ENCODE measurements at regions not wholly inside any gene's neighbourhood (a gene's known extent, or its start where the extent isn't known, plus 50 kb on each side); places are given as distances from the start of the nearest gene placed in this dataset.

DNA sequence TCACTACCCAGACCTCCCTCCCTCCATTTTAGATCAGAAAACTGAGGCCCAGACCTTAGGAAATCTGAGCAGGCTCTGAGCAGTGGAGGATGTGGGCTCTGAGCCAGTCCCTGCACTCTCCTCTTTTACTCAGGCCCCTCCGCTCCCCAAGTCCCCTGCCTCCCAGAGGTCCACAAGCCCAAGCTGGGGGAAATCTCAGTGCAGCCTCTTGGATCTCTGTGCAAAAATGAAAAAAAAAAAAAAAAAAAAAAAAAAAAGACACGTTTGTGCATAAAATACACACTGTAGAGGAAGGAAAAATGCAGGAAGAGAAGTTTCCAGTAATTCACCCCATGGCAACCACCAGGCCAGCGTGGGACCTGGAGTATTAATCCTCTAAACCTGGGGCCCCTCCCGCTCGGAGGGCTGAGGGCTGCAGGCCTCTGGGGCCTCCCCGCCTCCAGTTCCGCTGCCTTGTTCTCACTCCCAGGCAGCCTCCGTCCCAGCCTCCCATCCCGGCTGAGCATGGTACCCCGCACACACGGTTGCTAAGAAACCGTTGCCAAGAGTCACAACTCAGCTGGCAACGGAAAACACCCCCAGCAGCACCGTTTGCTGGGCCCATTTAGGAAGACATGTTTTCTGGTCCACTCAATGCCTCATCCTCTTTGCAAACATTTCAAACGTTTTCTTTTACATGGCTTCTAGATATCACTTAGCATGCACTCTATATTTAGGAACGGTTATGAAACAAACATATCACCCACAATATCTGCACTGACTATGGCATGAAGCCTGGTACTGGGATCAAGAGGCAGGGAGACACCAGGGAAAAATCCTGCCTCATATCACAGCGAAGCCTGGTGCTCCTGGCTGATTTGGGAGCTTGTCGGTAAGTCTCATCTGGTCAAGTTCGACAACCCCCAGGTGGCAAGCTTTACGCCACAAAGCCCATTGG, 227.5 kb downstream of the CTTN start:
- no peaks in the 10 kb centered on the region for H3K9me3 Mint-ChIP-seq
- H3K27ac Mint-ChIP-seq = no peak overlapping the region
- no peaks in the 10 kb centered on the region for H3K36me3 Mint-ChIP-seq
- CTCF ChIA-PET = no interaction called here
- POLR2A ChIA-PET = no interaction called here
- intact Hi-C loops (cut with micrococcal nuclease) = no loop called here
- peaks cover 9% of the 10 kb centered on the region for H3K27me3 Mint-ChIP-seq
- H3K4me1 Mint-ChIP-seq (ENCODE audit: low read depth) = no peaks in the 10 kb centered on the region
- no peak overlapping the region for H3K4me3 Mint-ChIP-seq
- no peak for DNase-seq

- no peaks in the 10 kb centered on the region for H3K36me3 Mint-ChIP-seq
- no peak for DNase-seq
- ChIA-PET CTCF (no interaction called here), POLR2A (no interaction called here)
- H3K4me3 Mint-ChIP-seq = no peak overlapping the region
- no peaks in the 10 kb centered on the region for H3K9me3 Mint-ChIP-seq
- H3K4me1 Mint-ChIP-seq (ENCODE audit: low read depth) = no peaks in the 10 kb centered on the region
- H3K27ac Mint-ChIP-seq = no peak overlapping the region
- peaks cover 9% of the 10 kb centered on the region for H3K27me3 Mint-ChIP-seq
- intact Hi-C loops (cut with micrococcal nuclease) = no loop called here
These were observed 228.9 kb downstream of the CTTN start for GRCh38 chr11:70627219-70627618.

DNA sequence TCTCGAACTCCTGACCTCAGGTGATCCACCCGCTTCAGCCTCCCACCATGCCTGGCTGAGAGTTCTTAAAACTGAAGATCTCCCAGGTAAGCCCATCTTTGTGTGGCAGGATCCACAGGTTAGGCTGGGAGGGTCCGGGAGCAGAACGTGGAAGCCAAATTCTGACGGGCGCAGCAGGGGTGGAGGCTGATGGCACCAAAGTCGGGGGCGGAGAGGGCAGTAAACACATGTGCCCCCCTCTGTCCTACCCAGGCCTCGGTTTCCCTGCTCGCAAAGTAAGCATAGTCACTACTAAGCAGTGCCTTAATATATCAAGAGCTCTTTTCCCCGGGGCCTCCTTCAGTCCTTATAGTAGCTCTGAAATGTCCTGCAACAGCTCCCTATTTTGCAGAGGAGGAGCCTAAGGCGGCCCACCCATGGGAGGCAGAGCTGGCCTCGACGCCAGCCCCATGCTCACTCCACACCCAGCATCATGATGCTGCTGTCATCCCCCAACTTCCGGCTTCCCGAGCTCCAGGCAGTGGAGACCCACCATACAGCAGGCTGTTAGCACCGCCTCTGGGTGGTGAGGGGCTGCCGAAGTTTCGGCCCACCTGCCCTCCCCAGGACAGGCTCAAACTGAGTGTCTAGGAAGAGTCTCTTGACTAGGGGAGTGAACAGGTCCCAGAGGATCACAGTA, 230.0 kb downstream of the CTTN start:
- Mint-ChIP-seq H3K4me3 (no peak overlapping the region), H3K36me3 (no peaks in the 10 kb centered on the region), H3K9me3 (no peaks in the 10 kb centered on the region), H3K4me1 (ENCODE audit: low read depth) (no peaks in the 10 kb centered on the region), H3K27me3 (peaks cover 9% of the 10 kb centered on the region), H3K27ac (no peak overlapping the region)
- intact Hi-C loops (cut with micrococcal nuclease) = no loop called here
- no peak for DNase-seq
- POLR2A ChIA-PET = no interaction called here
- CTCF ChIA-PET = no interaction called here

DNA sequence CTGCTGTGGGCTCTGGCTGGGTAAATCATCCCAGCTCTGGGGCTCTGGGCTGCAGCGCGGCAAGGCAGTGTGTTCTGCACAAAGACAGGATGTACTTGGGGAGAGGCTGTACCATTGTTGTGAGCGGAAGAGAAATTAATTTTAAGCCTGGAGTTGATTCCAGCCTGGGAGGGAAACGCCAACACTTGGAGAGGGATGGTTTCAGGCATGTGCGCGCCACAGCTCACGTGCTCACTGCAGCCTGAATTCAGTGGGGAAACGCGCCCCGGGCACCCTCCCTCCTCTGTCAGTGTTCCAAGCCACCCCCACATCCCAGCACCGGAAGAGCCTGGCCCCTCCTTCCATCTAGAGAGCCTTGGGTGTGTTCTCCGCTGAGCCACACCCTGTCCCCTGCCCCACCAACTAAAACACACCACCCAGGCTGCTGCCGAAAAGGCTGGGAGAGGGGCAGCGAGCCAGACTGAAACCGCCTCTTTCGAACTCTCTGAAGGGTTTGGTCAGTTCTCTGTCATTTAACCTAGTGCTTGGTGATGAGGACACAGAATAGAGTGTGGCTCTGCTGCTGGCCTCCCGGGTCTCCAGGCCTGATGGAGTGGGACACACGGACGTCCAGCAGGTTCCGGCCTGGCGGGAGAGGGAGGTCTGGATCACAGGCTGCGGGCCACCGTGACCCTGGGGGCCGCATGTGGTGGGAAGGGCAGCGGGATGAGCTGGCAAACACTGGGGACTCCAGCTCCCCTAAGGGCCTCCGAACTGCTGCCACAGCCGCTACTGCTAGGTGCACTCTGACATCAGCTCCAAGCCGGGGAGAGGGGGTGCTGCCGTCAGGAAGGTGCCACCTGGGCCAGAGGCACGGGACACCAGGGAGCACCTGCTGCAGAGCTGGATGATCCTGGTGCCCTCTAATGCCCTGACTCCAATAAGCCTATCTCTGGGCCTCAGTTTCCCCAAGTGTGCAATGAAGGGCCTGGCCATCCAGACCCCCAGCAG, 230.8 kb downstream of the CTTN start:
- Mint-ChIP-seq H3K9me3 (no peaks in the 10 kb centered on the region), H3K36me3 (no peaks in the 10 kb centered on the region), H3K4me1 (ENCODE audit: low read depth) (no peaks in the 10 kb centered on the region), H3K27ac (no peak overlapping the region), H3K27me3 (peaks cover 9% of the 10 kb centered on the region), H3K4me3 (no peak overlapping the region)
- DNase-seq = no peak
- CTCF ChIA-PET = no interaction called here
- POLR2A ChIA-PET = no interaction called here
- intact Hi-C loops (cut with micrococcal nuclease) = no loop called here

DNA sequence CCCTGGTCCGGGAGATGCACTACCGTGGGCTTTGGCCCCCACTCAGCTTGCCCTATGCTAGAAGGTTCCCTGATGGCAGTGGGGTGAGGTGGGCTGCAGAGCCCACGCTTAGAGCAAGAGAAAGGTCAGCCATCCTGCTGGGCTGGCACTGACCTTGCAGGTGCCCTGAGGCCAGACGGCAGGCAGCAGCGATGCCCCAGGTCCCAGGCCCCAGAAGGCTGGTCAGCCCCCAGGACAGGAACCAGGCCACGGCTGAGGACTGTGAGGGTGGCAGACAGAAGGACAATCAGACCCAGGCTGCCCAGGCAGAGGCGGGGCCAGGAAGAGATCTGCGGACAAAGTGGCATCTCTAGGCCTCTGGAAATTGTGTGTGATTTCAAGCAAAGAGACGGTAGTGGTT, 231.7 kb downstream of the CTTN start:
- intact Hi-C loops (cut with micrococcal nuclease) = no loop called here
- DNase-seq = no peak
- Mint-ChIP-seq H3K27ac (no peak overlapping the region), H3K4me3 (no peak overlapping the region), H3K36me3 (no peaks in the 10 kb centered on the region), H3K9me3 (no peaks in the 10 kb centered on the region), H3K4me1 (ENCODE audit: low read depth) (no peaks in the 10 kb centered on the region), H3K27me3 (peaks cover 9% of the 10 kb centered on the region)
- ChIA-PET CTCF (no interaction called here), POLR2A (no interaction called here)

- H3K27me3 Mint-ChIP-seq = peaks cover 9% of the 10 kb centered on the region
- H3K9me3 Mint-ChIP-seq = no peaks in the 10 kb centered on the region
- CTCF ChIA-PET = no interaction called here
- POLR2A ChIA-PET = no interaction called here
- intact Hi-C loops (cut with micrococcal nuclease) = no loop called here
- no peak for DNase-seq
- no peak overlapping the region for H3K4me3 Mint-ChIP-seq
- no peaks in the 10 kb centered on the region for H3K36me3 Mint-ChIP-seq
- no peak overlapping the region for H3K27ac Mint-ChIP-seq
- no peaks in the 10 kb centered on the region for H3K4me1 Mint-ChIP-seq (ENCODE audit: low read depth)
These were observed 232.7 kb downstream of the CTTN start for GRCh38 chr11:70630816-70631623.

DNA sequence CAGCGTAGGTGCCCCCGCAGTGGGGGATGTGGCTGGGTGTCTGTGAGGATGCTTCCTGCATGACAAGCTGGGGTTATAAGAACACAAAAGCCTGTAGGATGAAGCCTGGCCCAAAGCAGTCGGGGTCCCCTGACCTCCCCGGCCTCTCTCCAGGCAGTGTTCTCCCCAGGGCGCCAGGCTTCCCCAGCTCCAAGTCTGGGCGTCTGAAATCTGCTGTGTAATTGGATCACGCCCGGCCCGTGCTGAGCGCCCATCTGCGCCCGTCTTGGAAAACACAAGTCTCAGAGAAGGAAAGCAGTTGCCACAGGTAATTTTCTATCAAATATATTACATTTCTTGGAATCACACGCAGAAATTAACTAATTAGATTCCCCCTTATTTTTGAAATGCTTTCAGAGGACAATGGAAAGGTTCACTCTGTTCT, 233.3 kb downstream of the CTTN start:
- no peaks in the 10 kb centered on the region for H3K36me3 Mint-ChIP-seq
- no peaks in the 10 kb centered on the region for H3K9me3 Mint-ChIP-seq
- CTCF ChIA-PET = no interaction called here
- DNase-seq = no peak
- H3K4me3 Mint-ChIP-seq = no peak overlapping the region
- H3K27me3 Mint-ChIP-seq = peaks cover 5% of the 10 kb centered on the region
- H3K27ac Mint-ChIP-seq = no peak overlapping the region
- no peaks in the 10 kb centered on the region for H3K4me1 Mint-ChIP-seq (ENCODE audit: low read depth)
- POLR2A ChIA-PET = no interaction called here
- intact Hi-C loops (cut with micrococcal nuclease) = no loop called here

DNA sequence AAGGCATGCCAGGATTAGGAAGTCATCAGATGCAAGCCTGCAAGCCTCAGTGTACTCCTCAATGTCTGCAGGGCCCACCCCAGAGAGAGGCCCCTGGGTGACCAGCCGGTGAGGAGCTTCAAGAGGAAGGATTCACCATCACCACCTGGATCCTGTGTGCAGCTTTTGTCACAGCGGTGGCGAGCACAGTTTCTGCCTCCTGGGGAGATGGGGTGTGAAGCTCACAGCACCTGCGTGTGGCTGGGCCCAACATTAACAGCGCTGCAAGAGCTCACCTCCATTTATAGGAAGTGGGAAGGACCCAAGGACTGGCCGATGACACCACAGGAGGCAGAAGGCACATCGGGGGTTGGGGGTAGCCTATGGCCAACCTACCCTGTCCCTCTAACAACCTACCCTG, 235.3 kb downstream of the CTTN start:
- CTCF ChIA-PET = no interaction called here
- Mint-ChIP-seq H3K27me3 (peaks cover 4% of the 10 kb centered on the region), H3K9me3 (no peaks in the 10 kb centered on the region), H3K4me1 (ENCODE audit: low read depth) (no peaks in the 10 kb centered on the region), H3K4me3 (no peak overlapping the region), H3K36me3 (no peaks in the 10 kb centered on the region), H3K27ac (no peak overlapping the region)
- DNase-seq = no peak
- intact Hi-C loops (cut with micrococcal nuclease) = no loop called here
- POLR2A ChIA-PET = no interaction called here

DNA sequence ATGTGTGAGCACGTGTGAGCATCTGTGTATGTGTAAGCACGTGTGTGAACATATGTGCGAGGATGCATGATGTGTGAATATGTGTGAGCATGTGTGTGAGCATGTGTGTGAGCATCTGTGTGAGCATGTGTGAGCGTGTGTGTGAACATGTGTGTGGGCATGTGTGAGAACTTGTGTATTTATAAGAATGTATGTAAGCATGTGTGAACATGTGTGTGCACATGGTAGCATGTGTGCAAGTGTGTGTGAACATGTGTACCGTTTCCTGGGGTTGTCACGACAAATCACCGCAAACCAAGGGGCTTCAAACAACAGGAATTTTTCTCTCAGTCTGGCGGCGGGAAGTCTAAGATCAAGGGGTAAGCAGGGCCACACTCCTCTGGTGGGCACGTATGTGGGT, 238.3 kb downstream of the CTTN start:
- no peaks in the 10 kb centered on the region for H3K9me3 Mint-ChIP-seq
- CTCF ChIA-PET = no interaction called here
- no peaks in the 10 kb centered on the region for H3K36me3 Mint-ChIP-seq
- no peak for DNase-seq
- no peak overlapping the region for H3K4me3 Mint-ChIP-seq
- no peaks in the 10 kb centered on the region for H3K4me1 Mint-ChIP-seq (ENCODE audit: low read depth)
- H3K27ac Mint-ChIP-seq = no peak overlapping the region
- H3K27me3 Mint-ChIP-seq = no peaks in the 10 kb centered on the region
- POLR2A ChIA-PET = no interaction called here
- intact Hi-C loops (cut with micrococcal nuclease) = no loop called here

DNA sequence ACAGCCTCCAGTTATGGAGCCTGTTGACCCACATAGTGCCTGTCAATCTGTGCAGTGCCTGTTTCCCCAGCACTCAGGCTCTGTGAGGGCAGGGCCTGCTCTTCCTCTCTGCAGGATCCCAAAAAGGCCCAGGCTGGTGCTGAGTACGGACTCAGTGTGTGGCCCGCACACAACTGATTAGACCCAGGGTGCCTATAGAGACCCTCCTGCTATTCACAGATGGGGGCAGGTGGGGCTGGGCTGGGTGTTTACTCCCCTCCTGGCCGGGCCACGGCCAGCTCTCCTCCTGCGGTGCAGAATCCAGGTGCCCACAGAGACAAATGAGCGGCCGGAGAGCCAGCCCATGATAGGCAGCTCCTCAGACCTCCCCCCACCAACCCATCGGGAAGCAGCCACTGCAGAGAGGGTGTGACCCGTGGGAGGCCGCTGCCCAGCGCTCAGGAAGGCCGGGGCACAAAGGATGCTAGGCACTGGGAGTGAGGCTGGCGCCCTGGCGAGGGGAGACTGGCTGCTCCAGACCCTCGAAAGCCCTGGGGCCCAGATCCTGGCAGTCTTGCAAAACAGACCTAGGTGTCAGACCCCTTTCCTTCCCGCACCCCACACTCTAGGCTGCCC, 239.0 kb downstream of the CTTN start:
- H3K27me3 Mint-ChIP-seq = no peaks in the 10 kb centered on the region
- intact Hi-C loops (cut with micrococcal nuclease) = no loop called here
- CTCF ChIA-PET = no interaction called here

DNA sequence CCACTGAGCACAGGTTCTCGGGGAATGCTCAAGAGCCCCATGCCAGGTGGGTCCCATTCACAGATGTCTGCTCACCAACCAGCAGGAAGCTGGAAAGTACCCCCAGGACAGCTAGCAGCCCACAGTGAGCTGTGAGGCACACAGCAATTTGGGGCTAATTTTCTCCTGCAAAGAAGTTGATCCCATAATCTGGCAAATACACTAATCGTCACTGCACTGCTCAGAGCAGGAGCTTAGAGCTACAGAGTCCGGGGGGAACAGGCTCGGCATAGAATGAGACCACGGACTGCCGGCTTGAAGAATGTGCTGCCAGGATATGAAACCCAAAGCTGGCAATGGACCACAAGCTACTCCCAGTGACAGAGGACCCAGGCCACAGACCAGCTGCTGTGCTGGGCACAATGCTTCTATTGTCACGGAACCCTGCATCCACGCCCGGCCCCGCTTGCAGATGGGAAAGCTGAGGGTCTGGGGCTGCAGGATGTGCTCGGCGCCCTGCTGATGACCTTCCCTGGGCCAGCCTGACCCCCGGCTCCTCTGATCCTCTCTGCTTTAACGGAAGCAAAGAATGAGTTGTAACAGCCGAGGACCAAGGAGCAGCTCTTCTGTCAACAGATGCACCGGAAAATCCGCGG, 239.7 kb downstream of the CTTN start:
- intact Hi-C loops (cut with micrococcal nuclease) = no loop called here
- no peak overlapping the region for H3K27ac Mint-ChIP-seq
- no peaks in the 10 kb centered on the region for H3K4me1 Mint-ChIP-seq (ENCODE audit: low read depth)
- ChIA-PET POLR2A (no interaction called here), CTCF (no interaction called here)
- H3K4me3 Mint-ChIP-seq = no peak overlapping the region
- DNase-seq = no peak
- H3K36me3 Mint-ChIP-seq = no peaks in the 10 kb centered on the region
- no peaks in the 10 kb centered on the region for H3K9me3 Mint-ChIP-seq
- H3K27me3 Mint-ChIP-seq = no peaks in the 10 kb centered on the region

More for the DNA sequence above, 239.0 kb downstream of the CTTN start:
- H3K36me3 Mint-ChIP-seq = no peaks in the 10 kb centered on the region
- no peak overlapping the region for H3K27ac Mint-ChIP-seq
- DNase-seq = no peak
- no peaks in the 10 kb centered on the region for H3K4me1 Mint-ChIP-seq (ENCODE audit: low read depth)
- no peaks in the 10 kb centered on the region for H3K9me3 Mint-ChIP-seq
- no peak overlapping the region for H3K4me3 Mint-ChIP-seq
- POLR2A ChIA-PET = no interaction called here
